GM21423 (cell line): ENCODE measurements at regions not wholly inside any gene's neighbourhood (a gene's known extent, or its start where the extent isn't known, plus 50 kb on each side); places are given as distances from the start of the nearest gene placed in this dataset.

Source experiments
- ATAC-seq: cut with Tn5 transposase; IDR thresholded peaks from one replicate; pipeline ENCODE4 v1.9.1; 2021; ENCODE audit warnings: mild to moderate bottlenecking, moderate library complexity; ENCODE audit not compliant: unreplicated experiment

- no peak for ATAC-seq
These were observed 286.8 kb upstream of the TRIB2 start for GRCh38 chr2:12429779-12430406.

- peak; percentile 100 for ATAC-seq
These were observed 286.2 kb upstream of the TRIB2 start for GRCh38 chr2:12430407-12431133.

- no peak for ATAC-seq
These were observed 283.6 kb upstream of the TRIB2 start for GRCh38 chr2:12432985-12433625.

DNA sequence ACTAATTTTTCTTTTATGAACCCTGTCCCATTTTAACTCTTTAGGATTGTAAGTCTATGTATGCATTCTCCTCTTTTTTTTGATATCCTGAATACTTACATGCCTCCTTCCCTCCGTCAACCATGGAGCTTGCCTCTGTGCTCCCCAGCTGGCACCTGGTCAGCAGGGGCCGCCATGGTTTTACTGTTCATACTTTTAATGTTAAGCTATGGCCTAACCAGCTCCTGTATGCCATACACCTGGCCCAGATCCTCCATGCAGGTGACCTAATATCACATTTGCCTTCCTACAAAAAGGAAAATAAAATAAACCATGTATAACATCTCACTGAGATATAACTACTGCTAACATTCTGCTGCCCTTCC is 283.1 kb upstream of the TRIB2 start:
- ATAC-seq = no peak

- ATAC-seq = no peak
These were observed 282.1 kb upstream of the TRIB2 start for GRCh38 chr2:12434630-12435098.

DNA sequence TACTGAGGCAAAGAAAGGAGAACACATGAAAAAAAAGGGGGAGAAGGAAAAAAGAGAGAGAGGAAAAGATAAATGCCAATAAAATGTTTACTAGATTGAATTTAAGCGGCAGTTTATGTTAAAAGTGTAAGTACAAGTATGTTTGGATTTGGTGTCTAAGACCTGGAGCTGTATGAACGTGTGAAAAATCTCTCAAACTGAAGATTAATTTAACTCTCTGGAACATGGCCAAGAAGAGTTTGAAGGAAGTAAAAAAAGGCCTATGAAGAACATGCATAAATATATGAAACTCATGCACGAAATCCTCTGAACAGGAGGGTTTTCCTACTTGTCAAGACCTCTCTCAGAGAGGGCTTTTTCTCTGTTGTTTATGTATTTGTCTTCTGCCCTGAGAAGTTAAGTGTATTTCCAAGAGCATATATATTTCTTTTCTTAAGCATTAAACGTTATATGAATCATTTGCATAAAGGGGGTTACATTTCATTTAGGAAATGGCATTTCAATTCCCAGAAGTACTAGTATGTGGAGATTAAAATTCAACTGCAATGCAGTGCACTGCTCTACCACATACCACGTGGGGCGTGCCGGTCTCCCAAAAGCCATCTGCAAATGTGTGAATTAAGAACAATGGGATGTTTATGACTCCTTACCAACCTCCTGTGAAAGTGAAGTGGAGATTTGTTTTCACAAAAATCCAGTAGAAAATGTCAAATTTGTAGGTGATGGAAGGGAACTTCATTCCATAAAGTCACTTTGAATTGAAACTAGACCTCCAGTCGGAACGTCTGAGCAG is 281.1 kb upstream of the TRIB2 start:
- no peak for ATAC-seq

GRCh38 chr2:12436483-12436882 is 280.3 kb upstream of the TRIB2 start:
- no peak for ATAC-seq

- ATAC-seq = no peak
These were observed 279.7 kb upstream of the TRIB2 start for GRCh38 chr2:12436935-12437561.

- no peak for ATAC-seq
These were observed 276.0 kb upstream of the TRIB2 start for GRCh38 chr2:12440731-12441130.

DNA sequence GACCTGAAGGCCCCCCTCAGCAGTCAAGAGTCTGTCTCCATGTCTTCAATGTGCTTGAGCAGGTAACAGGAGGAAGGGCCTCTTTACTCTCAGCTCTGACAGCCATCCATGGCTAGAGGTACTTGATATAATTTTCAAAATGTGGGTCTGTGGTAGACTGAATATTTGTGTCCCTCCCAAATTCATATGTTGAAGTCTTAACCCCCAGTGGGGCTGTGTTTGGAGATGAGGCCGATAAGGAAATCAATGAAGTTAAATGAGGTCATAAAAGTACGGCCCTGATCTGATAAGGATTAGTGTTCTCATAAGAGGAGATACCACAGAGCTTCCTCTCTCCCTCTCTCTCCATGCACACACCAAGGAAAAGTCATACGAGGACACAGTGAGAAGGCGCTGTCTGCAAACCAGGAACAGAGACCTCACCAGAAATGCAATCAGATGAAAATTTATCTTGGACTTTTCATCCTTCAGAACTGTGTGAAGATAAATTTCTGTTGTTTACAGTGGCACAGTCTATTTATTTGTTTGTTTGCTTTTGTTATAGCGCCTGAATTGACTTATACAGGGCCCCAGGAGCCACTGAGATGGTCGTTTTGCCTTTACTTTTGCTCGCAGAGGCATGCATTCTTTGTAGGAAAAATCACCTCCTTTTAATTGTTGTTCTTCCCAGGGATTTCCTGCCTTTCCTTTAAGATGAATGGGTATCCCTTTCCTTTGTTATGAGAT is 274.8 kb upstream of the TRIB2 start:
- ATAC-seq = no peak

GRCh38 chr2:12442476-12442847 is 274.3 kb upstream of the TRIB2 start:
- ATAC-seq = no peak

DNA sequence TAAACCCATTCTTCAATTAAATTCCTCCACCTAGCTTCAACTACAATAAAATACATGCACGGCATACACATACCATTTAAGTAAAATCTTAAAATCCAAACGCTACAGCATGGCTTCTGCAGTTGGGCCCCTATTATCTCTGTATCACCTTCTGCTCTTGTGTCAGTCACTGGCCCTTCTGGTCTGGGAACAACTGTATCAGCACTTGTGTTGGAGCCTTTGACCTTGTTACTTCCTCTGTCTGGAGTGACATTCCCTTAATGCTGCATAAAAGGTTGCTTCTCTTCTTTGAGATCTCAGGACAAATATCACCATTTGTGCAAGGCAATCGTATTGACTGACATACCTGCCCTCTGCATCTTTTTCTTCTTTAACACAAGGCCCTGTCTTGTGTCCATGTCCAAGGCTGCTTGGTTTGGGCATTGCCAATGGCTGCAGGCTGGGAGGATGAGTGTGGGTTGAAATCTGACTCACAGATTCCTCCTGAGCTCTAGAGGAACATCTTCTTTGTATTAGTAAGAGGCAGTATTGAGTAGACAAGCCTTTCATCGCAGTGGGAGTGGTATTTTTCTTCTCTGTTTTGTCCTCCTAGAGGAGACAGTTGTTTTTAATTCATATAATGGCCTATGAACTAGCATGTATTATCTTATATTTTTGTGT is 267.8 kb upstream of the TRIB2 start:
- ATAC-seq = no peak

DNA sequence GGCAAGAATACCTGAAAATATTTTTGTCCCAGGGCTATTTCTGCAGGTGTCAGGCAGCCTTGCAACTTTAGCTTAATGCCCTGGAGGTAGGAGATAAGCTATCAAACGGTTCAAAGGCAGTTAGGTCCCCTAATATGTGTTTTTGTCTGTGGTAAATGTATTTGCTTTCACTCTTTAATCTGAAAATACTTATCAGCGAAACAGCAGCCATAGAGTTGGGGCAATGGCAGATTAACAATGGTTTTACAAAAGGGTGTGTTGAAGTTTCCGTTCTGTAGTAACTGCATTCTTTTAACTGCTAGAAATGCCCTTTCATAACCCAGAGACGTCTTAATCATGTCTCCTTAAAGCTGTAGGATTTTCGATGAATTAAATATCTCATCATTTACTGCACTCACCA is 265.0 kb upstream of the TRIB2 start:
- no peak for ATAC-seq

DNA sequence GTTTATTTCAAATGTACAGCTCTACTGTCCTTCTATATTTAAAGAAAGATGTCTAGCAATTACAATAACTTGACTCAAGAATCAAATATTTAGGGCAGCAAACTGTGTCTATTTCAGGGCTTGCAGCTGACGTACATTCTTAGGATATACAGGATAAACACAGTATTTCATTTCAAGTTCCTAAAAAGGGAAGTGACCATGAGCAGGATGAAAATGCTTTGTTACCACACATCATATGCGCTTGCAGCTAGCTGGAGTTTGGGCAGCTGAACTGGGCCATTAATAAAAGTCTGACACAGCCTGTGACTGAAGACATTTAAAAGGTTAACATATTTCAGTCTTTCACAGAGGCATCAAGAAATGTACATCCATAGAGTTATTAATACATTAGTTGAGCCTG is 264.6 kb upstream of the TRIB2 start:
- ATAC-seq = no peak

- ATAC-seq = no peak
These were observed 263.0 kb upstream of the TRIB2 start for GRCh38 chr2:12453731-12454130.

DNA sequence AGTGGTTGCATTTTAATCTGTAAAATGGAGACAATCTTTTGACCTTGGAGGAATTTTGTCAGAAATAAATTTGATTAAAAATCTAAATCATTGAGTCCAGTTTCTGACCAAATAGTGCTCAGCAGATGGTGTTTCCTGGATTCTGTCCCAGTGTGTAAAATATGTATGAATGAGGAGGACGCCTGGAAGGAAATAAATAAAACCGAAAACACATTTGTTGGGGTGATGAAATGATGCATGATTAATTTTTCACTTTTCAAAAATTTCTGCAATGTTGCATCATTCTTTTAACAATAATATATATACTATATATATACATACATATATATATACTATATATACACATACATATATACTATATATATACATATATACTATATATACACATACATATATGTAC is 261.1 kb upstream of the TRIB2 start:
- no peak for ATAC-seq

- ATAC-seq = peak; percentile 94
These were observed 260.2 kb upstream of the TRIB2 start for GRCh38 chr2:12456293-12457106.

- no peak for ATAC-seq
These were observed 258.9 kb upstream of the TRIB2 start for GRCh38 chr2:12457831-12458230.

DNA sequence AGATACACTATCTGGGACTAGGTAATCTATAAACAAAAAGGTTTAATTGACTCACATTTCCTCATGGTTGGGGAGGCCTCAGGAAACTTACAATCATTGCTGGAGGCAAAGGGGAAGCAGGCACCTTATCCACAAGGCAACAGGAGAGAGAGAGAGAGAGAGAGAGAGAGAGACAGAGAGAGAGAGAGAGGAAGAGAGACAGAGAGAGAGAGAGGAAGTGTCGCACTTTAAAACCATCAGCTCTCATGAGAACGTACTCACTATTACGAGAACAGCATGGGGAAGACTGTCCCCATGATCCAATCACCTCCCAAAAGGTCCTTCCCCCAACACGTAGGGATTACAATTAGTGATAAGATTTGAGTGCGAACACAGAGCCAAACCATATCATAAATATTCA is 253.5 kb upstream of the TRIB2 start:
- no peak for ATAC-seq
